Stimulated activated CD4-positive, alpha-beta T cell treated with anti-CD3 and anti-CD28 coated beads, Interleukin-12 subunit alpha, Interleukin-12 subunit beta, amount 100 ng/mL, for 4 hours (primary cell): ENCODE measurements at regions not wholly inside any gene's neighbourhood (a gene's known extent, or its start where the extent isn't known, plus 50 kb on each side); places are given as distances from the start of the nearest gene placed in this dataset.
"Not testable (repeated sequence)": the region's sequence is repeated elsewhere in the genome, so short reads cannot be mapped to it uniquely, and the experiment has no call there.

Experiments
- DNase-seq: peaks from one replicate; pipeline ENCODE4 v3.0.0-alpha.2; 2020

DNA sequence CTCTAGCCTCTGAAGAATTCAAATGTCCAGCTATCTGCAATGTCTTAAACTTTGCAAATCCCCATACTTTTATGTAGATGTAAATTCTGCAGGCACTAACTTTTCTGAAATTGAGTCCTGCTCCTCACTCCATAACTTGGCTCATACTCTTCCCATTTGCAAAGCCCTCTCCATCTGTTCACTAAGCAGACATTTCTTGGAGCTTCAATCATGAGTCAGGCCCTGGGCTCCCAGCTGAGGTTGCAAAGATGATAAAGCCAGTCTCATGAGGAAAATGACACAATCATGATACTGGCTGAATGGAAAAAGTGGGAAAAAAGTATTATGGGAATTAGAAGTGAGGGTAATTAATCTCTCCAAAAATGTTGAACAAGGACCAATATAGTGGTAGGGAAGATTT, 507.6 kb downstream of the NR2F2 start:
- no peak for DNase-seq

DNA sequence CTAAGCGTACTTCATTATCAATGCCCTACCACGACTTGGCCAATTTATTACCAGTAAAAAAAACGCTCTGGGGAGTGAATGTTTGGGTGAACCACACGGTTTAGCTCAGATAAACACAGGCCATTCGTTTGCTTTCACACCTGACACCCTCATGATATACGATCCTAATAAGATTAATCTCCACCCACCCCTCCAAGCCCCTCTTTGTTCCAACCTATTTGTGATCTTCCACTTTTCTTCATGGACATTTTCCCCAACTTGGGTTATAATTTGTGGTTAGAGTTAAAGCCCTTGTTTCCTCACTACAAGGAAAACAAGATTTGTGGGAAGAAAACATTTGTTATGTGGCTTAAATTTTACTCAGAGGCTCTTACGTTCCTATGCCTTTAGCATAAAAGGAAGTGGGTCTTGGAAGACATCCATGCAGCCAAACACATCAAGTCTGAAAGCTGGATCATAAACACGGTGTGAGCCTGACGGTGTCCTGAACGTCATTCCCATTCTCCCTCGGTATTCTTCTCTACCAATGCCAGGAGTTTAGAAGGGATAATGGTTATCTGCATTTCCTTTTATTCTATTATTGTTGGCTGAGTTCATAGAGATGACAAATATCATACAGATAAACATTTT, 518.9 kb downstream of the NR2F2 start:
- no peak for DNase-seq

DNA sequence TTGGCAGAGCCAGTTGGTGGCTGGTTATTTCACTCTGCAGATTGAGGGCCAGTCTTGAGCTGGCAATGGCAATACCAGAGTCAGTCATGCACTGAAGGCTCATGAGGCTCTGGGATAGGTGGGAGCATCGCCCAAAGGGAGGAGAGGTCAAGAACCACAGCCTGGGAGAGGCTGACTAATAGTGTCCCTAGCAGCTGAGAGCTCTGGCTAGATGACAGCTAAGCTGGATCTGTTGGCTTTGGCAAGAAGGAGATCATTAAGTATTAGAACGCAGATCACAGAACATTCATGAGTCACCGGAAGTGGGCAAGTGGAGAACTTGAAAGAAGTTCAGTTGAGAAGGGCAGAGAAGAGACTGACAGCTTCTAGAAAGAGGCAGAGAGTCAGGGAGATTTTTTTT, 521.1 kb downstream of the NR2F2 start:
- no peak for DNase-seq

DNA sequence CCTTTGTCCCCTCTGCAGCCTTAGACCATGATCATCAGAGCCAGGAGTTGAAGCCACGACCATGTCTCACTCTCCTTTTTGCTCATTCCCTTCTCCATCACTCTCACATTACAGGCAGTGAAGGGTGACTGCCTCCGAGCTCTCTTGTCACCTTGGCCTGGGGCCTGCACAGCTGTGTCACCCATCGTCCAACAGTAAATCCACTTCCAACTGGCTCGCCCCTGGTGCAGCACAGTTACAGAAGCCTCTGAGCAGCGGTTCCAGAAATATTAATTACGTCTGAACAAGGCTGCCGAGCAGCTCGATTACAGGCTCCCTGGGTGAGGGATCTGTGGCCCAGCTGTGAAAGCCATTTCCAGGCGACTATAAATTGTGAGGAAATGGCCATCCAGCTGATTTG, 528.2 kb downstream of the NR2F2 start:
- no peak for DNase-seq

DNA sequence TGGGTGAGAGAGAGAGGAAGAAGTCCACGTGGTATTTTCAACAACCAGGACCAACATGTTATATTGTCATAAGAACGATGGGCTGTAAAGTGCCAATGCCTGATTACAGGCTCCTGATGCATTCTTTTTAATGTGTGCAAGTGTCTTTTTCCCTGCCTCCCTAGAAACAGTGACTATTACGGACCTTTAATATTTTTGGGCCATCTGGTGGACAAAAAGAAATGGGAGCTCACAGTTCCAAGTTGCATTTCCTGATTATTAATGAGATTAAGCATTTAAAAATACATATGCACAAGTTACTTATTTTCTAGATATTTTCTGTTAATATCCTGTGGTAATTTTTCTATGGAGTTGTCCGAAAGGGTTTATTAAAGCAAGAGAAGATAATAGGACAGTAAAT, 530.2 kb downstream of the NR2F2 start:
- no peak for DNase-seq

DNA sequence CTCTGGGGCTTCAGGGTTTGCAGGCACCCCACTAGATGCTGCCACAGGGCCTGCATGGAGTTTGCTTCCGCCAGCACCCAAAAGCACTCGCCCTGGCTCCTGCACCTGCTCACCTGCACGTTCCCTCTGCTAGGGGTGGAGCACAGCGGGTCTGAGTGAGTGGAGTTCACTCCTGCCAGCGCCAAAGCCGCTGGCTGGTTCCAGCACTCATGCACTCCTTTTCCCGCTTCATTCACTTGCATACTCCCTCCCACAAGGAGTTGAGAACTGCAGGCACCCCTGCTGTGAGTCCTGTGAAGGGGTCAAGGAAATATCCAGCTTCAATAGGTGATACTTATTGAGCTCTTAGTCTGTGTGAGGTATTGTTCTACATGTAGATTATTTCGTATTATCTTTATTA, 537.5 kb downstream of the NR2F2 start:
- DNase-seq = no peak

DNA sequence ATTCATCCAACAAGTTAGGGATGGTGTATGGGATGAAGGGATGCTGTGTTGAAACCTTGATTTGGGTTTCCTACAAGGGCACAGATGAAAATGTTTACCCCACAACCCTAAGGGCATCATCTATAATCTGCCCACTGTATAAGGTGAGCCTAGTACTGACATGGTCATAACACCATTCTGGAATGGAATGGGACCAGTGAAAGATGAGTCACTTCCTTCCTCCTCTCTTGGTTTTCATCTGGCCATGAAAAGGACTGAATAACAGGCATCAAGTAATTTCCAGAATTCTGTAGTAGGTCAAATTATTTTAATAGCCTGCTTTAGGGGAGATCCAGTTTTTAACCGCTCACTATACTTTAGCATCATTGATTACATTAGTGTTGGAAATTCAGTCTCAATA, 538.6 kb downstream of the NR2F2 start:
- no peak for DNase-seq

DNA sequence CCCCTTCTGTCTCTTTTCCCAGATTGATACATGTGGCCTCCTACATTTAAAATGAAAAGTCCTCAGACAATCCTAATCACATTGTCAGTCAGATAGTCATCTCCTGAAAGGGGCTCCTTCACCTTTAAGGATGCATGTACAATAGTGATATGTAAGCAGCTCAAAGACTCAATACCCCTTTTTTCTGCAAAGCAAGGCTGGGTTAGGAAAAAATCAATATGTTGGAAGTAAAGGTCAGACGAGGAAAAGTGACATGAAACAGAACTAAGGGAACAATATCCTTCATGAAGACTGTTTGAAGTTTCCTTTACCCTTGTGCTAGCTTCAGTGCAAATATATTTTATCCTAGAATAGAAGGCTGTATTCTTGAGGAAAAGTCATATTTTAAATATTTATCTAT, 539.3 kb downstream of the NR2F2 start:
- no peak for DNase-seq

DNA sequence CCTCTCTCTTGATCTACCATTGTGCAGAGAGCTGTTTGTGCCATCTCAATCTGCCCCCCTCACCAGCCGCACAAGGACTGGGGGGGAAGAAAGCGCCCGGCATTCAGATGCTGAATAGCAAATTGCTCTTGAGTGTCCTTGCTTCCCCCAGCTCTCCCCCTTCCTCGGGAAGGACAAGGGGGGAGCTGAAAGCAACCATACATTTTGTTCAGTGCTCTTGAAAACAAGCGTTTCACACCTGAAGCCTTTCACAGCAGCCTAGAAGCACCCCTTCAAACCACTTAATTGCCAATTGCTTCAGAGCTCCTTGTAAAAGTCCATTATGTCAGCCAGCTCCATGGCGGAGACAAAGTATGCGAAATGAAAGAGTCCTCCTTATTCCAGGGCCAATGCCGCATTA, 540.1 kb downstream of the NR2F2 start:
- no peak for DNase-seq

DNA sequence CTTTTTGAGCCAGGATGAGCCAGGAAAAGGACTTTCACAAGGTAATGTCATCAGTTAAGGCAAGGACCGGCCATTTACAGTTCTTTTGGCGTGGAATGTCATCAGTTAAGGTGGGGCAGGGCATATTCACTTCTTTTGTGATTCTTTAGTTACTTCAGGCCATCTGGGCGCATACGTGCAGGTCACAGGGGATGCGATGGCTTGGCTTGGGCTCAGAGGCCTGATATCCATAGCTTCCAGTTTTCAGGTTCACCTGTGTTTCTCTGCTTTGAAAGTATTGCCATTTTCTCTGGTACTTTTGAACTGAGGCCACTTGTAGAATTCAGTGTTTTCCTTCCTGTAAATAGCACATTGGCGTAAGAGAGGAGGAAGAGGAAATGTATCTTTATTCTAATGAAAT, 546.9 kb downstream of the NR2F2 start:
- DNase-seq = not testable (repeated sequence)

DNA sequence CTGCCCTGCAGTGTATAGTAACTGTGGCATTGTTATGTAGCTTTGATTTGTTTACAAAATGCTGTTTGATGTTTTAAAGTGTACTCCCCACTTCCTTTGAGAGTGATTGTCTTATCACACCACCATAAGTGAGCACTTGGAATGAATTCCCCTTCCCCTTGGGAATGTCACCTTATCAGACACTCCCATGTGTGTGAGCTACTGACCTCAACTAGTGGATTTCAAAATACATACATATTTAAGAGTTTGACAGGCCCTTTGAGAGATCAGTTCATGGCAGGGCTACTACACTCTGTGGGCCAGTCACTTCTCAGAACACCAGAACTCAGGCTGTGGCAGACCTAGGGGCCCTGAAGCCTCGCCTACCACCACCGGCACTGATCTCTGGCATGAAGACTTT, 547.6 kb downstream of the NR2F2 start:
- no peak for DNase-seq

DNA sequence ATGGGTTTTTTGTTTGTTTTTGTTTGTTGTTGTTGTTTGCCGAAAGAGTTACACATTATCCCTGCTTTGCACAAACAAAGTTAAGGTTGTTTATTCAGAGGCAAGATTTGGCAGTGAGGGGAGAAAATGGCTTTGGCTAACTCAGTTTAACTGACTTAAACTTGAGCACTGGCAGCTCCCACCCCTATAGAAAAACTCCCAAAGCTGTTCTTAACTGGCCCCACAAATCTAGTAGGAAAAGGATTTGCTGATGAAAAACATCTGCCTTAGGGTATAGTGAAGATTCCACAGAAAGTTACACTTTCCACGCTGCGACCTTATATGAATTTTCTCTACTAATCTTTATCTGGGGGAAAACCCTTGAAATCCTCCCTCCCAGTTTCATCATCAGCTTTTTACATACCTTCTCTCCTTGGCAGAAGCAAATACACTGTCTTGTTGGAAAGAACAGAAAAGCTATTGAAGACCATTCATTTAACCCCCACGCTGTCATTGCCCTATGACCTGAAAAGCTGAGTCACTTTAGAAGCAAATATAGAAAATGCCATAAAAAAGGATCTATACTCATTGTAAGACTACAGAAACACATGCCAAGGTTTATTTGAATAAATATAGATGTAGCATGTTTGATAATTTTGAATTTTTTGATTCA, 551.7 kb downstream of the NR2F2 start:
- DNase-seq = no peak

DNA sequence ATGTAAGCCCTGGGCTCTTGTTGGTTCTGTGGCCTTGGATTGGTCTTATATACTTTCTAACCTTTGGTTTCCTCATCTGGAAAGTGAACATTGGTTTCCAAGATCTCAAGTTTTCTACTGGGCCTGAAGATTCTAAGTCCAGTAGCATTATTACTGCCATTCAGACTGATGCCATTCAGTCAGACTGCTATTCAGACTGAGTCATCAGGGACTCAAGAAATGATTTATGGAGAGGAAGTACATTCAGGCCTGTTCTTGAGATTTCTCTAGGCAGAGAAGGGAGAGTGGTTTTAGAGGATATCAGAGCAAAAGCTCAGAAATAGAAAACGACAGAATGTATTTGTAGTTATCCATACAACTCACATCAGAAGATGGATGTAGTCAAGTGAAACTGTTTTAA, 557.2 kb downstream of the NR2F2 start:
- DNase-seq = no peak

DNA sequence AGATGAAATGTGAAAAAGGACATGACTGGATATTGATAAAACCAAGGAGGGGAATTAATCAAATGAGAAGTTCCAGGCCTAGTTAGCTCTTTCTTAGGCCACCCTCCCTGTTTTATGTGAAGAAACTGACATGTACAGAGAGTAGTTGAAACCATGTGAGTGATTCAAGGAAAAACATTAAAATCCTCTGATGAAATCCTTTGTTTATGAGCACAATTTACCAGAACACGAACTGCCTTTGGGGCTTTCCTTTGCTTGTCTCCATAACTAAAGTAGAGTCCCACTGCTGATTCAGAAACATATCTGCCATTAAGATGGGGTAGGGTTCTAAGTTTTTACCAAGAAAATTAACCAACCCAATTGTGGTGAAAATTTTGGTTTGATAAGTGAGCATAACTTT, 558.3 kb downstream of the NR2F2 start:
- DNase-seq = no peak

DNA sequence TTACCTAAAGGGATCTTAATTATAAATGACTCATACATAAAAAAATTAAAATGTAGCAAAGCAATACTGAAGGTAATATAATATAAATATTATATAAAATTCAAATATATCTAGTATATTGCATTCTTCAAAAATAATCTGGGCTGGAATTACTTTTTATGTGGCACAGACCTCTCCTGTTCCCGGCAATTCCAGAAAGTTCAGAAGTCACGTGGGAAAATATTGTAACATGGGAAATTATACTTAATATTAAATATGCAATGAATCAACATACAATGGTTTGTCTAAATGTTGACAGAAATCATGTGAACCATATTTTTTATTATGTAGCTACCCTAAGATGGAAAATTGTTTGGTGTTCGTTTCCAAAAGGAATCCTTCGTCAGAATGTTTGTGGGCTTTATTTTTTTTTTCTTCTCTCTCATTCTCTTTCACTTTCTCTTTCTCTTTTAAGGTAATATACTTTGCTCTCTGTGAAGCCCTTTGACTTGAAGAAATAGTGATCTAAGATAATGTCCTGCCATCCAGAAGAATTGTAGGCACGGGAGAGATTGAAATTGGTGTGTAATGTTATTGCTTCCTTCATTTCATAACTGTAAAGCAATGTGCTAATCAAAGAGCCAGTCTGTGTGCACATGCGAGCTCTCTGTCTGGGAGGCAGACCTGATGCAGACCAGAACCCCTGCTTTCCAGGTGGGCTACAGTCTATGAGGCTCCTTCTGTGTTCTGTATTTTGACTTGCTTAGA, 559.4 kb downstream of the NR2F2 start:
- no peak for DNase-seq

DNA sequence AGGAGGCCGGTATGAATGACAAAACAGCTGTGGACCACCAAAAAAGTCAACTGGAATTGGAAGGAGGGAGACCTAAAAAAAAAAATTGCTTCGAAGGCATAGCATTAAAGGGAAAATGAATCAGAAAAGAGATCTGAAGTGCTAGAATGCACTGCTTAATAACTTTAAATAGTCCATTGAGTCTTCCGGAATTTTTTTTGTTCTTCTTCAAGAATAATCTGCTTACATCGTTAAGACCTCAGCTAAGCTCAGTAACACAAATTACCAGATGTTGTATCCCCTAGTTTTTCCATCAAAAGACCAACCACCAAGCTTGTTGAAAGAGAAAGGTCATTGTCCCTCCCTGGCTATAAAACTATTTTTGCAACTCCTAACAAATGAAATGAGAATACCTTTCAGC, 560.5 kb downstream of the NR2F2 start:
- DNase-seq = no peak

DNA sequence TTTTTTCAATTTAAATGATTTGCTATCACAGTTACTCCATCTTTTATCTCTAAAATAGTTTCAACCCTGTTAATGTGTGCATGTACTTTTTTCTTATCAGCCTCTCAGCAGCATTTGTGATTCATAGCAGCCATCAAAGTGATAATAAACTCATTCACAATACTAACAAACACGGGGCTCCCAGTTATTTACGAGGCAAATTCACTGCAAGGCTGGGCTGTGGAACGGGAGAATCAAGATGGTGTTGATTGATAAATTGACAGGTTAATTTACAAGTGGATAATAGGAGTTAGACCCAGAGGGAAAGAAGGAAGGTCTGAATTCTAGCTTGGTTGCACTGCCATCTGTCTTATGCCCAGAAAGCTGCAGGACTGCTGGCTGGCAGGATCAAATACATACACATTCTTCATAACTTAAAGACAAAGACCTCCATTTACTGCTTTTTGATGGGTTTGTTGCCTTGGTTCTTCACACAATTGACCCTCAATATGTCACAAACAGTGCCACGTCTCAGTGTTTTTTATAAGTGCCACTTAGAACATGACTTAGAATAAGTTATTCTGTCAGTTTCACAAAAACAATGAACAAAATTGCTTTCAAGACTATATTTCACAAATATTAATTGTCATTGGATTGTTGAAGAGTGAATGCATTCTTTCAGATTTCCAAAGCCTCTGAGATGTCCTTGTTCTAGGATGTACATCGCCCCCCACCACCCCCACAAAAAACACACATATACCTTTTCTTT, 562.8 kb downstream of the NR2F2 start:
- no peak for DNase-seq

DNA sequence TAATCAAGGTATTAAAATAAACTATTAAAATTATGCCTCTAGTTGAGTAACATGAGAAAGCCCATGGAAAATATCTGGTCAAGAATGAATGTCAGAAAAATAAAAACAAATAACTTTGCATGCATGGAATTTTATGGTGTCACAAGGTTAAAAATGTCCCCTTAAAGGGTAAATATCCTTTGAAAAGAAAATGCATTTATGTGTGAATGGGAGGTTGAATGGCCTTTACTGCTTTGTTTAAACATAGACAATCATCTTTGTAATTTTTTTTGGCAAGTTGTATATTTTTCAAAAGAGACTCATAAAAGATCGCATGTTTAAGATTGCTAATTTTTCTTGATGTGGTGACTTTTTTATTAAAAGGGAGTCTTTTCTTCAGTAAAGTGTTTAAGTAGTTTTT, 564.2 kb downstream of the NR2F2 start:
- no peak for DNase-seq

DNA sequence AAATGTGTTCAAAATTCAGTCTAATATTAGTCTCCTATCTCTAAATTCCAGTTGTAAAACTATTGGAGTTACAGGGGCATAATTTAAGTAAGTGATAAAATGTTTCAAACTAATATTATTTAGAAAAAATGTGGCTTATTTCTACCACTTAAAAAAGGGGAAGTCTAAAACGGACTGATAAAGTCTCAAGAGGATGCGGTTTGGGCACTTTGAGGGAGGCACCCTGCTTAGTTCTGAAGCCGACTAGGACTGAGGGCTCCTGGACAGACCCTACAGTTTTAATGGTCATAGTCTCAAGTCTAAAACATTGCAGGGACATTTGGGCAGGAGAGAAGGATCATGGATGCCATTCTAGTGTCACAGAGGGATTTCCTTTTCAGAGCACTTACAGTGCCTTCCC, 566.3 kb downstream of the NR2F2 start:
- no peak for DNase-seq

DNA sequence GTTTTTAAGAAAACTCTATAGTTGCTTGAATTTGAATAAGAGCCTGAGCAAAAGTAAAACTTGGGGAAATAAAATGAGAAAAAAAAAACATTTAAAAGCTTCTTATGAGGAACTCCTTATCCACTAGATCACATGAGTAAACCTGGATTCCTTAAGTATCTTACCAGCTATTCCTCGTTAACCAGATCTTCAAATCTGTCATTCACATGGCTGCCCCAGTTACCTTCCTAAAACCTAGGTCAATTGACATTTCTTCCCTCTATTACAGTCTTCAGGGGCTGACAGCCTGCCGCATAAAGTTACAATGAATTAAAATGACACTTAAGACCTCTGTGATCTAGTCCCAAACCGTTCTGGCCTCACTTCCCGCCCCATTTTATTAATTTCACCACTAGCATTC, 583.6 kb downstream of the NR2F2 start:
- no peak for DNase-seq

DNA sequence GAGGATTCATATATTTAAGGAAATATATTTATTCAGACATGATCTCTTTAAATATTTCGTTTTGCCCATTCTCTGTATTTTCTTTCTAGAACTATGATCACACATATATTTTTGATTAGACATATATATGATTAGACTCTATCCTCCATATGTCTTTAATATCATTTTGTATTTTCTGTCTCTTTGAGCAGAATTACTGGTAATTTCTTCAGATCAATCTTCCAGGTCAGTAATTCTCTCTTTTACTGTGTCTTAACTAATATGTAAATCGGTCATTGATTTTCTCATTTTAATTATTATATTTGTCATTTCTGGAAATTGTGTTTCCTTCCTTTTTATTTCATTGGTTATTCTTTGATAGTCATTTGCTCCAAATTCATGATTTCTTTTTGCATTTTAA, 586.2 kb downstream of the NR2F2 start:
- DNase-seq = no peak

DNA sequence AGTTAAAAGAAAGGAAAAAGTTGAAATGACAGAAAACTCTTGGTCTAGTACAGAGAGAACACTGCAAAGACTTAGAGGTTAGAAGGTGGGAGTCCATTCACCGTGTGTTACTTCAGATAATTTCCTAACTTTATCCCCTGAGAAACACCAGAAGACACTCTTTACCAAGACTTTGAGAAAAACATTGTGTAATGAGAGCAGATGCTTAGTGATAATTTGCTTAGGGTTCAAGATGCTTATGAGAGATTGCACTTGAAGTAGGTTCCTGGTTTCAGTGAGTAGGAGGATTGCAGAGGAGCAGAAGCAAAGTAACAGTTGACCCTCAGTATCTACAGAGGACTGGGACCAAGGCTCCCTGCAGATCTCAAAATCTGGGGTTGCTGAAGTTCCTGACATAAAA, 594.1 kb downstream of the NR2F2 start:
- no peak for DNase-seq

DNA sequence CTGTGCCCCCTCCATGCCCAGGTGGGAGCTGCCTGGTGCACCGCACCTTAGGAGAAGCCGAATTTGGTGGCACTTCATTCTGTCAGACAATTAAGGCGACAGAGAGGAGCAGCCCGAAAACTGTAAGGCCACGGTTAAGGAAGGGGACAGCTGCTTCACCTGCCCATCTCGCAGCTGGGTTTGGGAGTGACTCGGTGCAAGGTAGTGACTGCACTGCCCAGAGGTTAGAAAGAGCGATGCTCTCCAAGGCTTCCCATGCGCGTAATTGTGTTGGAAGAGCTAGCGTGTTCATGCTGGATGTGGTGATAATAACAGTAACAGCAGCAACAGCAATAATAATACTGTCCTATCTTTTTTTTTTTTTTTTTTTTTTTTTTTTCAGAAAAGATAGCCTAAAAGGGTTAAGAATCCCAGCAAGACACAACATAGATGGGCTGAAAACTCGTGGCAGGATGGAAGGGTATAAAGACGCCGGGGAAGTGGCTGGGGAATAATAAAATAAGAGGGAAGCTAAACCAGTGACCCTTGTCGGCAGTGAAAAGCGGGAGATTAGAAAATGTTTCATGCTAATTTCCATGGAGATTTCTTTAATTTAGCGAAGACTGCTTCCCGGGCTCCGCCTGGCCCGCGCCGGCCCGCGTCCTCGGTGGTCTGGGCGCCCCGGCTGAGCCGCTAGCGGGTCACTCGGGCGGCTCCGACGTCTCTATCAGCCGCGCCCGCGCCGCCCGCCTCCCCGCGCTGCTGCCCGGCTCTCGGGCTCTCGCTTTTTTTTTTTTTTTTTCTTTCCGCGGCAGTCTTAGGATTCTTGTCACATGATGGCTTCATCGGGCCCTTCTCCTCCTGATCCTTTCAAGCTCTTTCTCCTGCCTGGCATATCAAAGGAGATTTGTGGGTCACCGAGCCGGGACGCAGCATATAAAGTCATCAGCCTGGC, 617.1 kb downstream of the NR2F2 start:
- no peak for DNase-seq
